Keratinocyte (primary cell): ENCODE measurements at regions not wholly inside any gene's neighbourhood (a gene's known extent, or its start where the extent isn't known, plus 50 kb on each side); places are given as distances from the start of the nearest gene placed in this dataset.

Experiments
- CTCF ChIP-seq, 3 experiments: IDR thresholded peaks in 1 of 3; conservative IDR thresholded peaks in 1 of 3; optimal IDR thresholded peaks in 1 of 3; 2 replicates in 2 of 3; 3 replicates in 1 of 3; pipeline versions ENCODE3 to v1.5.1; 2011; ENCODE audit warnings: low read length in 3 of 3, mild to moderate bottlenecking in 3 of 3, moderate library complexity in 2 of 3, control low read depth in 1 of 3, inconsistent platforms in 1 of 3; ENCODE audit not compliant: insufficient read depth in 2 of 3; ENCODE audit errors: extremely low read depth in 1 of 3
- EZH2 ChIP-seq: IDR thresholded peaks from one replicate; pipeline ENCODE4 v1.6.1; 2012; ENCODE audit warnings: inconsistent platforms, mild to moderate bottlenecking, low read length, moderate library complexity

- TF ChIP-seq CTCF (optimal IDR thresholded peaks at IDR 0.05 in 1 of 3, IDR thresholded peaks at IDR 0.05 in 1 of 3, conservative IDR thresholded peaks at IDR 0.05 in 1 of 3; ENCODE audit: extremely low read depth in 1 of 3, insufficient read depth in 2 of 3, low read length in 3 of 3) (no peak), EZH2 (no peak)
These were observed 589.6 kb downstream of the IGSF11 start for GRCh38 chr3:118445036-118445435.
